Mesenchymal stem cell (in vitro differentiated cells and primary cell): ENCODE measurements at regions not wholly inside any gene's neighbourhood (a gene's known extent, or its start where the extent isn't known, plus 50 kb on each side); places are given as distances from the start of the nearest gene placed in this dataset.

Experiments
- DNase-seq: peaks from one replicate; pipeline ENCODE4 v3.0.0-alpha.2; 2013
- H2AFZ ChIP-seq: one replicate; pipeline ENCODE4 v1.6.1; 2013; ENCODE audit warnings: low read depth, mild to moderate bottlenecking, control low read depth, inconsistent platforms, low read length, moderate library complexity
- H2AK5ac ChIP-seq: 2 replicates; pipeline ENCODE4 v1.6.1; 2013; ENCODE audit warnings: low read length, moderate library complexity, mild to moderate bottlenecking, inconsistent platforms; ENCODE audit not compliant: severe bottlenecking
- H2BK120ac ChIP-seq: one replicate; pipeline ENCODE4 v1.6.1; 2013; ENCODE audit warnings: low read depth, mild to moderate bottlenecking, inconsistent platforms, low read length, moderate library complexity
- H2BK12ac ChIP-seq, 2 experiments: one replicate each; pipeline ENCODE4 v1.6.1; 2013; ENCODE audit warnings: inconsistent platforms in 2 of 2, low read length in 2 of 2, mild to moderate bottlenecking in 2 of 2, moderate library complexity in 2 of 2, control low read depth in 1 of 2
- H2BK15ac ChIP-seq: one replicate; pipeline ENCODE4 v1.6.1; 2013; ENCODE audit warnings: mild to moderate bottlenecking, low read depth, inconsistent platforms; ENCODE audit not compliant: poor library complexity, severe bottlenecking
- H2BK5ac ChIP-seq: 2 replicates; pipeline ENCODE4 v1.6.1; 2013; ENCODE audit warnings: low read depth, mild to moderate bottlenecking, low read length, control low read depth, inconsistent platforms; ENCODE audit not compliant: poor library complexity, severe bottlenecking
- H3K14ac ChIP-seq, 2 experiments: one replicate each; pipeline ENCODE4 v1.6.1; 2013; ENCODE audit warnings: inconsistent platforms in 2 of 2, low read length in 2 of 2, control low read depth in 1 of 2, mild to moderate bottlenecking in 1 of 2, moderate library complexity in 1 of 2
- H3K18ac ChIP-seq, 2 experiments: one replicate each; pipeline ENCODE4 v1.6.1; 2013; ENCODE audit warnings: inconsistent platforms in 2 of 2, low read length in 2 of 2, control low read depth in 1 of 2, low read depth in 1 of 2, mild to moderate bottlenecking in 1 of 2
- H3K23ac ChIP-seq, 2 experiments: one replicate each; pipeline ENCODE4 v1.6.1; 2013; ENCODE audit warnings: inconsistent platforms in 2 of 2, low read length in 2 of 2, mild to moderate bottlenecking in 2 of 2, moderate library complexity in 2 of 2, control low read depth in 1 of 2
- H3K27ac ChIP-seq: 2 replicates; pipeline ENCODE4 v1.5.1; 2013; ENCODE audit warnings: mild to moderate bottlenecking, moderate library complexity, low read length, control low read depth, inconsistent platforms; ENCODE audit not compliant: poor library complexity, severe bottlenecking
- H3K27me3 ChIP-seq, 2 experiments: 2 replicates each; pipeline versions ENCODE4 v1.6.1 to v1.7.0; 2013; ENCODE audit warnings: low read length in 2 of 2, mild to moderate bottlenecking in 2 of 2, moderate library complexity in 2 of 2, control low read depth in 1 of 2, inconsistent platforms in 1 of 2; ENCODE audit not compliant: control insufficient read depth in 1 of 2, insufficient read depth in 1 of 2
- H3K36me3 ChIP-seq, 2 experiments: 2 replicates each; pipeline versions ENCODE4 v1.6.1 to v1.7.0; 2013; ENCODE audit warnings: low read length in 2 of 2, control low read depth in 1 of 2, inconsistent platforms in 1 of 2, low read depth in 1 of 2, mild to moderate bottlenecking in 1 of 2; ENCODE audit not compliant: insufficient read depth in 2 of 2, control insufficient read depth in 1 of 2
- H3K4ac ChIP-seq, 2 experiments: one replicate each; pipeline ENCODE4 v1.6.1; 2013; ENCODE audit warnings: inconsistent platforms in 2 of 2, low read length in 2 of 2, mild to moderate bottlenecking in 2 of 2, moderate library complexity in 2 of 2, control low read depth in 1 of 2, low read depth in 1 of 2
- H3K4me1 ChIP-seq: 2 replicates; pipeline ENCODE4 v1.6.1; 2013; ENCODE audit warnings: low read depth, low read length, control low read depth; ENCODE audit not compliant: control insufficient read depth, insufficient read depth
- H3K4me2 ChIP-seq: 2 replicates; pipeline ENCODE4 v1.6.1; 2013; ENCODE audit warnings: low read length, mild to moderate bottlenecking, inconsistent platforms; ENCODE audit not compliant: poor library complexity, severe bottlenecking
- H3K4me3 ChIP-seq, 2 experiments: 2 replicates each; pipeline versions ENCODE4 v1.5.1 to v1.7.0; 2013; ENCODE audit warnings: low read length in 2 of 2, mild to moderate bottlenecking in 2 of 2, control low read depth in 1 of 2, low read depth in 1 of 2; ENCODE audit not compliant: insufficient read depth in 1 of 2
- H3K79me1 ChIP-seq: replicated peaks from 2 replicates; pipeline ENCODE4 v1.6.1; 2013; ENCODE audit warnings: mild to moderate bottlenecking, control low read depth, low read length, inconsistent platforms; ENCODE audit not compliant: poor library complexity, severe bottlenecking
- H3K9ac ChIP-seq: 2 replicates; pipeline ENCODE4 v1.7.0; 2013; ENCODE audit warnings: mild to moderate bottlenecking, low read length, moderate library complexity
- H3K9me3 ChIP-seq: 2 replicates; pipeline ENCODE4 v1.7.0; 2013; ENCODE audit warnings: mild to moderate bottlenecking, low read length; ENCODE audit not compliant: control insufficient read depth
- H4K8ac ChIP-seq: one replicate; pipeline ENCODE4 v1.6.1; 2013; ENCODE audit warnings: inconsistent platforms, mild to moderate bottlenecking, low read length, moderate library complexity
- H4K91ac ChIP-seq: one replicate; pipeline ENCODE4 v1.6.1; 2013; ENCODE audit warnings: mild to moderate bottlenecking, low read length, inconsistent platforms
- WGBS: methylation state at CpG from one replicate; pipeline ENCODE4 v1.1.7; 2013; ENCODE audit warnings: mixed read lengths; 5-methylcytosine and 5-hydroxymethylcytosine counted together

DNA sequence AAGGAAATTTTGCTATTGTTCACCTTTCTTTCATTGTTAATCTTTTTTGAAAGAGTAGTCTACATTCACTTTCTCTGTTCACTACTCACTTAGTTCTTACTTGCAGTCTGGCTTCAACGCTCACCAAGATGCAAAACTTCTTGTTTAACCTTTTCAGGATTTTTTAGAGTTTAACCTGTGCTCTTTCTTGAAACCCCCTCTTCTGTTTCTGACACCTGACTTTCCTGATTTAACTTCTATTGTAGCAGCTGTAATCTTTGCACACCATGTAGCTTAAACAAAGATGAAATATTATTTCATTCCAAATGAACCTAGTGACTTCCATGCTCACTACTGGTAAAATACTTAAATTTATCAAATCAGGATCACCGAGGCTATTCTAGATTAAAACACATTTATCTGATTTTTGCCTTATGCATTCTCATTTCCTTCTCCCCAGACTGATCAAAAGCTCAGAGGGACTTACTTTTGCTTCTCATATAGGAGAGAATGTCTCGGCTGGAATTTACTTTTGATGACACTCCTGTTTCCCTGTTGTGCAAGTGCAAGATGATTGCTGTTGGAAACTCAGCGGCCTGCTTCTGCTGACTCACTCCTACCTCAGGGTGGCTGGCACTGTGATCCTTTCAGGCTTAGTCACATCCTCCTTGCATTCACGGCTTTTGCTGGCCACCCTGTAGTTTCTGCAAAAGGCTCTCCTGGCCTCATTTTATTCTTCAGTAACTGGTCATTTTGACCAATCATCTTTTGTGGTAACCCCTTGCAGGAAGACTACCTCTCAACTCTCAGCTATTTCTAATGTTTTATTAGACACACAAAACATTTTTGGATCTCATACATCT, 109.3 kb upstream of the IFNE start:
- no peaks in the 10 kb centered on the region for H3K27me3 ChIP-seq
- H3K4me3 ChIP-seq = peak overlapping the region in 1 of 2 experiments; percentile 64
- 27% methylated on average over 5 of the region's 5 CpGs for WGBS
- peak overlapping the region in 1 of 2 experiments; percentile 93 for H3K18ac ChIP-seq
- H4K8ac ChIP-seq = no peak overlapping the region
- H3K14ac ChIP-seq = no peak overlapping the region
- H3K36me3 ChIP-seq = no peaks in the 10 kb centered on the region
- H3K4me2 ChIP-seq = no peak overlapping the region
- peaks cover 5% of the 10 kb centered on the region for H3K79me1 ChIP-seq
- no peak overlapping the region for H2AK5ac ChIP-seq
- H2BK12ac ChIP-seq = no peak overlapping the region
- no peak overlapping the region for H2BK15ac ChIP-seq
- no peaks in the 10 kb centered on the region for H3K9me3 ChIP-seq
- H2BK5ac ChIP-seq = no peak overlapping the region
- peak overlapping the region in 1 of 2 experiments; percentile 84 for H3K4ac ChIP-seq
- H2BK120ac ChIP-seq = no peak overlapping the region
- peak overlapping the region; percentile 87 for H3K9ac ChIP-seq
- H2AFZ ChIP-seq = no peak overlapping the region
- H3K23ac ChIP-seq = no peak overlapping the region
- H4K91ac ChIP-seq = no peak overlapping the region
- no peaks in the 10 kb centered on the region for H3K4me1 ChIP-seq
- DNase-seq = peak; percentile 96
- peak overlapping the region; percentile 99 for H3K27ac ChIP-seq

DNA sequence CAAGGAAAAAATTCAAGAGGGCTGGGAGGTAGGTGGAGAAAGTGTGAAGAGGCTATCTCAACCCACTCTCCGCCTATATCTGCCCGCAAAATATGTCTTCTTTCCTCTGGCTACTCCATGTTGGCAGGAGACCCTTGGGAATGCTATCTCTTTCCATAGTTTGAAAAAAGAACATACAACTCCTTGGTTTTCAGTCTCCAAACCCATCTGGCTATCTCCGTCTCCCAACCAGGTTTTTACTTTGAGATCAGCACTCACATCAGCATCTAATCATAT, 109.9 kb upstream of the IFNE start:
- peak overlapping the region in 1 of 2 experiments; percentile 72 for H2BK12ac ChIP-seq
- WGBS = 71% methylated on average over 3 of the region's 3 CpGs
- H3K23ac ChIP-seq = no peak overlapping the region
- no peak overlapping the region for H3K4me2 ChIP-seq
- no peak for DNase-seq
- H3K27me3 ChIP-seq = no peaks in the 10 kb centered on the region
- H3K9me3 ChIP-seq = no peaks in the 10 kb centered on the region
- no peak overlapping the region for H4K91ac ChIP-seq
- H3K4ac ChIP-seq = peak overlapping the region in 1 of 2 experiments; percentile 84
- peak overlapping the region; percentile 51 for H2AFZ ChIP-seq
- H3K4me1 ChIP-seq = no peaks in the 10 kb centered on the region
- no peak overlapping the region for H2BK15ac ChIP-seq
- peak overlapping the region; percentile 99 for H3K27ac ChIP-seq
- peak overlapping the region; percentile 24 for H2BK5ac ChIP-seq
- H4K8ac ChIP-seq = no peak overlapping the region
- peak overlapping the region in 1 of 2 experiments; percentile 13 for H3K4me3 ChIP-seq
- no peaks in the 10 kb centered on the region for H3K36me3 ChIP-seq
- no peak overlapping the region for H2BK120ac ChIP-seq
- H3K18ac ChIP-seq = peak overlapping the region in 1 of 2 experiments; percentile 93
- H3K14ac ChIP-seq = no peak overlapping the region
- peaks cover 4% of the 10 kb centered on the region for H3K79me1 ChIP-seq
- peak overlapping the region; percentile 53 for H3K9ac ChIP-seq
- H2AK5ac ChIP-seq = peak overlapping the region; percentile 91

DNA sequence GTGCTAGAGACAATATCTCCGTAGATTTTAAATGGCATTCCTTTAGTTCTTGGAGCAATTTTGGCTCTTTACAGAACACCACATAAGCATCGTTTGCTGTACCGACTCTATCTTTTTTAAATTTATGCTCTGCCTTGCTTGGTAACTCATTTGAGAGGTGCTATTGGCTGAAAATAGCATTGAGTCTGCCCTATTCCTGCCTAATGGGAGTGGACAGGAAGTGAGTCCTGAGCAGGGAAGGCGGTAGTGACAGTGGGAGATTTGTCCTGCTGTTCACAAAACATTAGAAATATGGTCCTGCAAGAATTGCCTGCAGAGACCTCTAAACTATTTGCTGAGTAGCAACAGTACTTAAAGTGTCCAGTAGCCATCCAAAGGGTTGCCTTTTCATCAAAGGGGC, 115.2 kb upstream of the IFNE start:
- Histone ChIP-seq H3K4ac (no peak overlapping the region), H3K23ac (no peak overlapping the region), H3K36me3 (no peaks in the 10 kb centered on the region), H3K9me3 (no peaks in the 10 kb centered on the region), H3K27me3 (no peaks in the 10 kb centered on the region), H3K4me3 (no peak overlapping the region), H2AK5ac (no peak overlapping the region), H2AFZ (no peak overlapping the region), H2BK12ac (no peak overlapping the region), H3K4me1 (no peaks in the 10 kb centered on the region), H2BK15ac (no peak overlapping the region), H4K8ac (peak overlapping the region; percentile 19), H2BK5ac (no peak overlapping the region), H3K27ac (no peak overlapping the region), H3K9ac (no peak overlapping the region), H4K91ac (no peak overlapping the region), H3K18ac (no peak overlapping the region), H3K79me1 (no peaks in the 10 kb centered on the region), H3K14ac (peak overlapping the region in 1 of 2 experiments; percentile 81), H2BK120ac (no peak overlapping the region), H3K4me2 (no peak overlapping the region)
- 84% methylated on average over 4 of the region's 4 CpGs for WGBS
- DNase-seq = no peak

DNA sequence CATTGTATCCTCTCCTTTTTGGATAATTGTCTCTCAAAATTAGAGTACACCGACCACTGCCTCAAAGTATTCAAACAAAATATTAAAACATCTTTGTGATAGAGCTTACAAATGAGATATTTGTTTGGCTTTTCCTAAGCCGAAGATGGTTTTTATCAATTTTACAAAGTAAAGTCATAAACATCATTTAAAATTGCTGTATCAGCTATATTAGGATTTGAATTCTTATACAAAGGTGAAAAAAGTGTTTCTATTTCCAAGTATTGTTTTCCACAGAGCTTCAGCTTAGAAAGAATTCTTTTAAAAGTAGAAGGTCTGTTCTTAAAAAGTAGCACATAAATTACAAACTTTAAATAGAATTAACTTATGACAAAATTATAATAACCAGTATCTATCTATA, 116.6 kb upstream of the IFNE start:
- H3K4me1 ChIP-seq = no peaks in the 10 kb centered on the region
- H2AFZ ChIP-seq = no peak overlapping the region
- H3K4me3 ChIP-seq = no peak overlapping the region
- no peak overlapping the region for H2BK120ac ChIP-seq
- no peak overlapping the region for H2BK12ac ChIP-seq
- no peaks in the 10 kb centered on the region for H3K36me3 ChIP-seq
- no peaks in the 10 kb centered on the region for H3K27me3 ChIP-seq
- no peak overlapping the region for H3K14ac ChIP-seq
- H2BK15ac ChIP-seq = no peak overlapping the region
- no peak overlapping the region for H3K23ac ChIP-seq
- no peak overlapping the region for H4K8ac ChIP-seq
- H3K9ac ChIP-seq = no peak overlapping the region
- H2AK5ac ChIP-seq = no peak overlapping the region
- no peak for DNase-seq
- H3K9me3 ChIP-seq = no peaks in the 10 kb centered on the region
- H2BK5ac ChIP-seq = no peak overlapping the region
- WGBS = no CpG with 5 or more reads among the region's 2 CpGs
- H3K4me2 ChIP-seq = no peak overlapping the region
- no peak overlapping the region for H3K4ac ChIP-seq
- no peak overlapping the region for H4K91ac ChIP-seq
- H3K27ac ChIP-seq = no peak overlapping the region
- H3K79me1 ChIP-seq = no peaks in the 10 kb centered on the region
- H3K18ac ChIP-seq = no peak overlapping the region
